Mesodermal cell (in vitro differentiated cells): ENCODE measurements at regions not wholly inside any gene's neighbourhood (a gene's known extent, or its start where the extent isn't known, plus 50 kb on each side); places are given as distances from the start of the nearest gene placed in this dataset.

Source experiments
- H3K27ac ChIP-seq: 2 replicates; pipeline ENCODE4 v1.7.0; 2013; ENCODE audit warnings: mild to moderate bottlenecking, low read depth, low read length, moderate library complexity; ENCODE audit not compliant: severe bottlenecking
- H3K36me3 ChIP-seq: 2 replicates; pipeline ENCODE4 v1.7.1; 2013; ENCODE audit warnings: mild to moderate bottlenecking, low read length, moderate library complexity; ENCODE audit not compliant: control insufficient read depth, insufficient read depth
- H3K4me1 ChIP-seq: one replicate; pipeline ENCODE4 v1.7.1; 2013; ENCODE audit warnings: mild to moderate bottlenecking, low read length; ENCODE audit not compliant: insufficient read depth, control insufficient read depth, poor library complexity, severe bottlenecking
- H3K4me3 ChIP-seq: 2 replicates; pipeline ENCODE4 v1.7.0; 2013; ENCODE audit warnings: low read length, control low read depth, mild to moderate bottlenecking; ENCODE audit not compliant: insufficient read depth, poor library complexity, severe bottlenecking; ENCODE audit errors: extremely low read depth
- H3K9me3 ChIP-seq: 2 replicates; pipeline ENCODE4 v1.7.1; 2013; ENCODE audit warnings: mild to moderate bottlenecking, low read length, moderate library complexity; ENCODE audit not compliant: control insufficient read depth
- WGBS, 2 experiments: methylation state at CpG; one replicate each; pipeline ENCODE4 v1.1.5; 2013; ENCODE audit warnings: missing lambda C conversion rate in 2 of 2; ENCODE audit not compliant: insufficient coverage in 2 of 2; 5-methylcytosine and 5-hydroxymethylcytosine counted together

DNA sequence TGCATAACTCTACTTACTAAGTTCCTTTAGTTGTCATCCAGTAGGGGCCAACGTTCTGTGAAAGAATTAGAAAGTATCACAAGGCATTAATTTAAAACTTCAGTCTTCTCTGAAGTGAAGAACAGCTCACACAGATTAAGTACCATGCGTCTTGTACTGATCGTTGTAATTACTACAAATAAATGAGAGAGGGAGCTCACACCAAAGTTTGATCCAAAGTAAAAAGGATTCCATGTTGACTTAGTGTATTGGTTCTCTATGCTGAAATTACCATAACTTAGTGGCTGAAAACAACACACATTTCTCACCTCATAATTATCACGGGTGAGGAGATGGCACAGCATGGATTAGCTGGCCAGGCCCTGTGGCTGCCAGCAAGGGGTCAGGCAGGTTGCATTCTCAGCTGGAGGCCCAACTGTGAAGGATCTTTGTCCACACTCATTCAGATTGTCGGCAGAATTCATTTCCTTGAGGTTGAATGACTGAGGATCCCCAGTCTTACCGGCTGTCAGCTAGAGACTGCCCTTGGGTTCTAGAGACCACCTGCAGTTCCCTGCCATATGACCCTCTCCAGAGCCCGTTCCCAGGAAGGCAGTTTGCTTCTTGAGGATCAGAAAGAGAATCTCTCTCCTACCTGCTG, 169.1 kb downstream of the YTHDC2 start:
- H3K9me3 ChIP-seq, result no peaks in the 10 kb centered on the region
- no peak overlapping the region for H3K4me3 ChIP-seq
- peaks cover 6% of the 10 kb centered on the region for H3K4me1 ChIP-seq
- H3K36me3 ChIP-seq, result no peaks in the 10 kb centered on the region
- H3K27ac ChIP-seq, result no peak overlapping the region
- 18 to 57% methylated on average over 3 to 6 of the region's 7 CpGs for WGBS, 2 experiments

DNA sequence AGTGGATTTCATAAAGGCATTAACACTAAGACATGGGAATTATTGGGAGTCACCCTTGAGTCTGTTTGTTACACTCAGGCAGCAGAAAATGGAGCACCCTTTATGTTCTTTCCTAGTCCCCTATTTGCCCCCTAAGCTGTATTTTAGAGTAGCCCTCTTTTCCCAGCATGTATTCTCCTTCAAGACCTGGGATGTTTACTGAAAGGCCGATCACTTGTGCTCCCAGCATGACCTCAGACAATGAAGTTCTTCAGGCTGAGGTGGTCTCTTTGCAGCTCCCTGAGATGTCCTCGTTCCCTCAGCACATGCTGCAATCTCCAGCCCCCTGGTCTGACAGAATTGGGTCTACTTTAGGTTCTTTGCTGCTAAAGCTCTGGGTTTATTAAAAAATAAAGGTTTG, 169.7 kb downstream of the YTHDC2 start:
- Histone ChIP-seq H3K4me3 (no peak overlapping the region), H3K9me3 (no peaks in the 10 kb centered on the region), H3K36me3 (no peaks in the 10 kb centered on the region), H3K4me1 (peaks cover 3% of the 10 kb centered on the region), H3K27ac (no peak overlapping the region)
- 75 to 83% methylated on average over 1 to 2 of the region's 2 CpGs for WGBS, 2 experiments

DNA sequence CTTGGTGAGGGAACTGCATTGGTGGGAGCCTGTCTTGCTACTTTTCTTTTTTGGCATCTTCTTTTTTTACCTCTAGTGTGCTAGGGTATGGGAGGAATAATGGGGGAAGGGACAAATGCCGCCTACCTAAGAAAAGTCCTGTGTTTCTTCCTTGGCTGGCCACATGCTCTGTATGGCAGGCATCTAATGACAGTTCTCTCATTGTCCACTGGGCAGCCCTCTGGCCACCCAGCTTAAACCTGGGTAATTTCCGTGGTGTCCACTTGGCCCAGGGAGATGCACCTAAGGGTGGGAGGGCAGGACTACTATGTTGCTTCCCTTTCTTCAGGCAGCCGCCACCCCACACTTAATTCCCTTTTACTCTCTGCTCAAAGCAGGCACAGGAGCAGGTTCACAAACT, 173.1 kb downstream of the YTHDC2 start:
- no peaks in the 10 kb centered on the region for H3K4me1 ChIP-seq
- 100% methylated on average over 1 of the region's 3 CpGs for WGBS, 2 experiments
- H3K36me3 ChIP-seq, result no peaks in the 10 kb centered on the region
- H3K9me3 ChIP-seq, result no peaks in the 10 kb centered on the region
- H3K27ac ChIP-seq, result no peak overlapping the region
- no peak overlapping the region for H3K4me3 ChIP-seq

DNA sequence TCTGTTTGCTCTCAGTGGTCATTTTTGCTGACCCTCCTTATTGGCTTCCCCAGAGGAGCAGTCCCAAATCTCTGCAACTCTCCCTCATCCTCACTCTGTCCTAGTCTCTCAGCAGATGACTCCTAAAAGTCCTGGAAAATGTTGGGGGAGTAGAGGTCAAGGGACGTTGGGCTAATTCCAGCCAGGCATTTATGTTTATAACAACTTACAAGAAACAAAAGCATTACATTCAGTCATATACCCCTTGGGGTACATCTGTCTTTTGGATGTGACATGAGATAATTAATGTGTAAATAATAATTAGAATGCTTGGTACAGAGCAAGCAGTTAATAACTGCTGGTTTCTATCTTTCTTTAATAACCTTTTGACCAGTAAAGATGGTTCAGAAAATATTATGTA, 176.2 kb downstream of the YTHDC2 start:
- Histone ChIP-seq H3K27ac (no peak overlapping the region), H3K4me1 (peaks cover 19% of the 10 kb centered on the region), H3K36me3 (no peaks in the 10 kb centered on the region), H3K4me3 (no peak overlapping the region), H3K9me3 (no peaks in the 10 kb centered on the region)
- WGBS, 2 experiments, result no CpG with 5 or more reads among the region's 1 CpG

DNA sequence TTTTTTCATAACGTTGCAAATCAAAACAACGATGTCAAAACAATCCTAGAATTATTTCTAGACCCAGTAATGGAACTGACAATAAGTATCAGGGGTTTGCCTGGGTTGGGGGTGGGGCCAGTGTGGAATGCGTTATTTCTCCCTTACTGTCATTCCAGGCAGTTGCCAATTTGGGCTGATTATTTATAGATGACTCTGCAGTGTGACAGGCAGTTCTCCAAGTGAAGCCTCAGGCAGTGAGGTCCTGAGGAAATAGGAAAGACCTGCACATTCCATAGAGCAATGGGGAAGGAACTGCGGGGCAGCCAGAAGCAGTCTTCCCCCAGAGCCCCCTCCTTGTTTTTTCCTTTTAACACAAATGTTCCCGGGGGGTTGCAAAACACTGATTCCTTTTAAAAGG, 179.0 kb downstream of the YTHDC2 start:
- Histone ChIP-seq H3K4me3 (no peak overlapping the region), H3K4me1 (peaks cover 19% of the 10 kb centered on the region), H3K36me3 (no peaks in the 10 kb centered on the region), H3K9me3 (no peaks in the 10 kb centered on the region), H3K27ac (peak overlapping the region; percentile 20)
- 0 to 43% methylated on average over 1 to 4 of the region's 5 CpGs for WGBS, 2 experiments

DNA sequence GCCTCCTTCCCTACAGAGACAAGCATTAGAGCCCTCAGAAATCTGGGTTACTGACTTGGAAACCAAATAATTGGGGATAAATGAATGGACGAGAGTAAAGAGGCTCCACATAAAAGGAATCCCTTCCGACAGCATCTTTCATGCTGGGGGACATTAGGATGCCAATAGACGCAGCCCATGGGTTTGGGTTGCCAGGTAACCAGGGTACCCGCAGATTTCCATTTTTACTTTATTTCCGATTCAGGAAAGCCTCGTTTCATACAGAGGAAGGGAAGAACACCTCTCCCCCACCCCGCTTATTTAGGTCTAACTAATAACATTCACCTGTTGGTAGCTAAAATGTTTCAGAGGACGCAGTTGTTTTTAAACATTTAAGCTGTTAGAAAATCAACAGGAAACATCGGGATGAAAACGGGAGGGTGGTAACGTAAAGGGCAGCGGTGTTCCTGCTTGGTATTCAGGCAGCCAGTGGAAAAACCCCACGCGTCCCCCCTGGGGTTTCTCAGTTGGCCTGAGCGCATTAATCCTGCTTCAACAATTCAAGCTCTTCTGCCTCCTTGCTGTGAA, 179.5 kb downstream of the YTHDC2 start:
- H3K4me3 ChIP-seq, result no peak overlapping the region
- H3K36me3 ChIP-seq, result no peaks in the 10 kb centered on the region
- 10 to 11% methylated on average over 9 to 10 of the region's 15 CpGs for WGBS, 2 experiments
- peak overlapping the region; percentile 46 for H3K27ac ChIP-seq
- H3K9me3 ChIP-seq, result no peaks in the 10 kb centered on the region
- peaks cover 19% of the 10 kb centered on the region for H3K4me1 ChIP-seq

DNA sequence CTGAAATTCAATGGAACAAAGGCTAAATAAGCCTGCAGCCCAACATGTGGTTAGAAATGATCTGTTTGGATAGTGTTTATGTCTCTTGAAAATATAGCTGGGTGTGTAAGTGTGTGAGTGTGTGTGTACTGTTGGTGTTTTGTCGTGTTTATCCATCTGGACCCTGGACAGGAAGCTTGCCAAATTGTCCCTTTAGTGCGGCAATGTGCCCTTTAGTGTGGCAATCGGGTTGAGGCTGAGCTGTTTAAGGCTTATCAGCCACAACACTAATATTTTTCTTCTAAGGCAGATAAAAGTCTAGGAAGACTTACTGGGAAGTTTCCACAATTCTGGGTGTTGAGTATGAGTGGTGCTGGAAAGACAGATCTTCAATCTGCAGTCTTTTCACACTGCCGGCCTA, 180.2 kb downstream of the YTHDC2 start:
- H3K4me3 ChIP-seq, result no peak overlapping the region
- H3K4me1 ChIP-seq, result peaks cover 19% of the 10 kb centered on the region
- WGBS, 2 experiments, result 72 to 100% methylated on average over 1 to 2 of the region's 4 CpGs
- H3K9me3 ChIP-seq, result no peaks in the 10 kb centered on the region
- H3K27ac ChIP-seq, result peak overlapping the region; percentile 24
- no peaks in the 10 kb centered on the region for H3K36me3 ChIP-seq

DNA sequence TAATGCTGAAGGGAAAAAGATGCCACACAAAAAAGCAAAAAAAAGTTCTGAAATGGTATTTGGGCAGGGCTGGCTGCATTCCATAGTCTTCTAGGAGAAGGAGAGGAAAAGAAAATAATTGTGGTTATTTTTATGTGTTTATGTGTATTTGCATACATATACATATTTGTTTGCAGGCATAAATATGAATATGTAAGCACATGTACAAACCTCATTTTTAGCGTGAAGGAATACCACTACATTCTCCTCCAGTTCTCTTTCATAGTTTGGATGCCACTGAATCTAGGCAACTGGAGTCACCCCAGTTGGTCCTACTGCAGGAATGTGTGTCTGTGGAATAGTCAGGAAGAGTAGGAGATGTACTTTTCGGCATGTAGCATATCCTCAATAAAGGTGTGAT, 181.1 kb downstream of the YTHDC2 start:
- H3K4me1 ChIP-seq, result peaks cover 19% of the 10 kb centered on the region
- H3K4me3 ChIP-seq, result no peak overlapping the region
- no peaks in the 10 kb centered on the region for H3K9me3 ChIP-seq
- 90 to 93% methylated on average over 1 of the region's 2 CpGs for WGBS, 2 experiments
- H3K36me3 ChIP-seq, result no peaks in the 10 kb centered on the region
- H3K27ac ChIP-seq, result no peak overlapping the region

DNA sequence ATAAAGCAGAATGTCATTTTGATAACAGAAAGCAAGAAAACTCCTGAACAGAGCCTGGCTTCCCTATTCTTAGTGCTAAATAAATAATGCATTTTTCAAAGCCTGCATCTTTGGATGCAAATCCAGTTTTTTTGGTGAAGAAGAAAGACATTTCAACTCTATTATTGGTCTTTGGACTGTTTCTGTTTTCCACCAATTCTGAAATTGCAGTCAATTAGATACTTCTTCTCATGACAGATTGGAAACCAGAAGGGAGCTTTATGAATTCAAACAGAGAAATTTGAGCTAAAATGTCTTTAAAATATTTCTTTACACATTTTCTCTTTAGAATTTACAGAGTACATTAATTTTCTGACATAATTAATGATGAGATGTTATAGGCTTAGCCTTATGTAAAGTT, 189.8 kb downstream of the YTHDC2 start:
- Histone ChIP-seq H3K27ac (no peak overlapping the region), H3K9me3 (peaks cover 16% of the 10 kb centered on the region), H3K36me3 (no peaks in the 10 kb centered on the region), H3K4me1 (peaks cover 6% of the 10 kb centered on the region), H3K4me3 (no peak overlapping the region)

DNA sequence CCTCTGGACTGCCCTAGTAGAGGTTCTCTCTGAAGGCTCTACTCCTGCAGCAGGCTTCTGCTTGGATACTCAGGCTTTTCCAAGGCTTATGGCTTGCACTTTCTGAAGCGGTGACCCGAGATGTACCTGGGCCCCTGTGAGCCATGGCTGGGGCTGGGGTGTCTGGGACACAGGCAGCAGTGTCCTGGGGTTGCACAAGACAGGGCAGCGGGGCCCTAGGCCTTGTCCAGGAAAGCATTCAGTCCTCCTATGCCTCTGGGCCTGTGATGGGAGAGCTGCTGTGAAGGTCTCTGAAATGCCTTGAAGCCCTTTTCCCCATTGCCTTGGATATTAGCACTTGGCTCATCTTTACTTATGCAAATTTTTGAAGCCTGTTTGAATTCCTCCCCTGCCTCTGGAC, 192.2 kb downstream of the YTHDC2 start:
- Histone ChIP-seq H3K4me1 (peaks cover 6% of the 10 kb centered on the region), H3K9me3 (peaks cover 16% of the 10 kb centered on the region), H3K36me3 (no peaks in the 10 kb centered on the region), H3K27ac (no peak overlapping the region), H3K4me3 (no peak overlapping the region)
- 71 to 90% methylated on average over 2 to 3 of the region's 3 CpGs for WGBS, 2 experiments

DNA sequence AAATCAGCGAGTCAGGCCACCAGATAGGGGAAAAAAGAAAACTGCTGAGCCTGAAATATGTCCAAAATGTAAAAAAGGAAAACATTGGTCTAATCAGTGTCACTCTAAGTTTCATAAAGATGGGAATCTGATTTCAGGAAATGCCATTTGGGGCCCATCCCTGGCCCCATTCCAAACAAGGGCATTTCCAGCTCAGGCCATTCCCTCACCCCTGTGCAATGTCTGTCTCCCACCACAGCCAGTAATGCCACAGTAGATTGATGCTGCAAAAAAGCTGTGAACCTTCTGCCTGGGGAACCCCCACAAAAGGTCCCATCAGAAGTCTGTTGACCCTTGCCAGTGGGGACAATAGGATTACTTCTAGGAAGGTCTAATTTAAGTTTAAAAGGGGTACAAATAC, 199.6 kb downstream of the YTHDC2 start:
- Histone ChIP-seq H3K36me3 (no peaks in the 10 kb centered on the region), H3K27ac (no peak overlapping the region), H3K4me3 (no peak overlapping the region), H3K4me1 (no peaks in the 10 kb centered on the region), H3K9me3 (peaks cover 11% of the 10 kb centered on the region)
- no CpG with 5 or more reads among the region's 1 CpG for WGBS, 2 experiments
